Activated B cell treated with CpG ODN at 0.5 μM for 24 hours (primary cell): ENCODE measurements at regions not wholly inside any gene's neighbourhood (a gene's known extent, or its start where the extent isn't known, plus 50 kb on each side); places are given as distances from the start of the nearest gene placed in this dataset.

Experiments
- ATAC-seq: fragments of 200-7000 bp; cut with Tn5 transposase; one replicate; pipeline ENCODE4 v1.10.0; 2021; ENCODE audit warnings: low read depth, mild to moderate bottlenecking, moderate library complexity
- CTCF ChIA-PET: fragments of 350-600 bp; sonication (Branson Sonifier 250); formaldehyde crosslinking; loops from one replicate; lab custom pipeline; 2021; ENCODE audit warnings: antibody characterized with exemption; lab: Charles Lee
- POLR2A ChIA-PET: fragments of 350-600 bp; sonication (Branson Sonifier 250); formaldehyde crosslinking; loops from one replicate; lab custom pipeline; 2021; ENCODE audit warnings: antibody characterized with exemption; lab: Charles Lee
- DNase-seq: peaks from one replicate; pipeline ENCODE4 v3.0.0; 2022
- H3K27ac Mint-ChIP-seq: one replicate; pipeline ENCODE4 v1.8.0; 2020; ENCODE audit warnings: mixed read lengths
- H3K27me3 Mint-ChIP-seq: one replicate; pipeline ENCODE4 v1.8.0; 2021; ENCODE audit warnings: mixed read lengths
- H3K36me3 Mint-ChIP-seq: one replicate; pipeline ENCODE4 v1.8.0; 2021; ENCODE audit warnings: low read depth, mixed read lengths
- H3K4me1 Mint-ChIP-seq: one replicate; pipeline ENCODE4 v1.8.0; 2021; ENCODE audit warnings: mixed read lengths
- H3K4me3 Mint-ChIP-seq: one replicate; pipeline ENCODE4 v1.8.0; 2020; ENCODE audit warnings: mild to moderate bottlenecking, mixed read lengths
- H3K9me3 Mint-ChIP-seq: one replicate; pipeline ENCODE4 v1.8.0; 2020; ENCODE audit warnings: mixed read lengths
- CTCF ChIP-seq: fragments of 200-600 bp; IDR thresholded peaks from one replicate; pipeline ENCODE4 v1.8.0; 2022; ENCODE audit warnings: antibody characterized with exemption, mild to moderate bottlenecking
- intact Hi-C: fragments of 100-400 bp; cut with micrococcal nuclease; formaldehyde crosslinking; loops from one replicate; pipeline ENCODE4 v1.15.1; 2024

- no peak overlapping the region for H3K4me3 Mint-ChIP-seq
- DNase-seq (no peak), ATAC-seq (no peak)
- intact Hi-C loops = no loop called here
- H3K27me3 Mint-ChIP-seq = no peaks in the 10 kb centered on the region
- no peaks in the 10 kb centered on the region for H3K9me3 Mint-ChIP-seq
- no peaks in the 10 kb centered on the region for H3K36me3 Mint-ChIP-seq
- CTCF ChIA-PET = no interaction called here
- H3K4me1 Mint-ChIP-seq = no peaks in the 10 kb centered on the region
- H3K27ac Mint-ChIP-seq = no peak overlapping the region
- TF ChIP-seq CTCF = no peak
- POLR2A ChIA-PET = no interaction called here
Observed at GRCh38 chr3:55333923-55334322, 153.2 kb downstream of the WNT5A start.

DNA sequence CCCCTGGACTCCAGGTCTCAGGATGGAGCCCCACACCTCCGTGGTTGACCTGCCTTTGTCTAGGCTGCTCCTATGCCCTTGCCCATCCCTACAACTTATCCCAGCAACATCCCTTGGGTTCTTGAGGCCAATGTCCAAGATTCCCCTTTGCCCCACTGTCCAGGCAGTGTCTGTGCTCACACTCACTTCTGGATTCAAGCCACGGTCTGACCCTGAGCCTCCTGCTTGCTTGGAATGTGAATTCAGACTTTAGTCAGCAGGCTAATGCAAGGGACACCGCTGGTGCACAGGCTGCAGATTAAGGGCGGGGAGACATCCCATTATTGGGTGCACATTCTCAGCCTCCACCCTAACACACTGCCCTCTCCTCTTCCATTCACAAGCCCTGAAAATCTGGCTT lies 154.1 kb downstream of the WNT5A start:
- no peaks in the 10 kb centered on the region for H3K27me3 Mint-ChIP-seq
- H3K9me3 Mint-ChIP-seq = no peaks in the 10 kb centered on the region
- H3K36me3 Mint-ChIP-seq = no peaks in the 10 kb centered on the region
- no peak overlapping the region for H3K4me3 Mint-ChIP-seq
- intact Hi-C loops = no loop called here
- no peaks in the 10 kb centered on the region for H3K4me1 Mint-ChIP-seq
- CTCF ChIA-PET = no interaction called here
- ATAC-seq = no peak
- DNase-seq = no peak
- TF ChIP-seq CTCF = no peak
- POLR2A ChIA-PET = no interaction called here
- no peak overlapping the region for H3K27ac Mint-ChIP-seq

DNA sequence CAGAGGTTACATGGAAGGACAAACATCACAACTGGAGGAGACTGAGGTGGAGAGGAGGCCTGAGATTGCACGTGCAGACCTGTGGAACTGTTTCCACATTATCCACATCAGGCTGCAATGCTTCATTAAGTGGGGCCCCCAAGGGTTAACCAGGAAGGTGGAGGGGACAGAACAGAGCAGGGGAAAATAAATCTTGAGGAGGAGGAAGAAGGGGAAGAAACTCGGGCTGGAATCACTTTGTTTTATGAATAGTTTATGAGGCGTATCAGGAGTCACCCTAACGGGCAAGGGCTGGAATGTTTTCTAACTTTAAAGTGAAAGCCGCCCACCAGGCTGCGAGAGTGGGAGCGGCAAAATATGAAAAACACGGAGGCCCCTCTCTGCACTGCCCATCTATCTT lies 154.9 kb downstream of the WNT5A start:
- CTCF ChIA-PET = no interaction called here
- Mint-ChIP-seq H3K4me3 (no peak overlapping the region), H3K27ac (no peak overlapping the region)

GRCh38 chr3:55331524-55331923 lies 155.6 kb downstream of the WNT5A start:
- TF ChIP-seq CTCF = no peak
- intact Hi-C loops = no loop called here
- ChIA-PET CTCF (no interaction called here), POLR2A (no interaction called here)
- DNase-seq (no peak), ATAC-seq (no peak)
- no peaks in the 10 kb centered on the region for H3K9me3 Mint-ChIP-seq
- no peaks in the 10 kb centered on the region for H3K36me3 Mint-ChIP-seq
- H3K27me3 Mint-ChIP-seq = no peaks in the 10 kb centered on the region
- no peak overlapping the region for H3K4me3 Mint-ChIP-seq
- H3K4me1 Mint-ChIP-seq = no peaks in the 10 kb centered on the region
- no peak overlapping the region for H3K27ac Mint-ChIP-seq

More for the DNA sequence above, 154.9 kb downstream of the WNT5A start:
- intact Hi-C loops = no loop called here
- Mint-ChIP-seq H3K9me3 (no peaks in the 10 kb centered on the region), H3K27me3 (no peaks in the 10 kb centered on the region), H3K4me1 (no peaks in the 10 kb centered on the region), H3K36me3 (no peaks in the 10 kb centered on the region)
- no peak for TF ChIP-seq CTCF
- POLR2A ChIA-PET = no interaction called here
- ATAC-seq (no peak), DNase-seq (no peak)

- ATAC-seq = no peak
- Mint-ChIP-seq H3K27ac (no peak overlapping the region), H3K36me3 (no peaks in the 10 kb centered on the region), H3K27me3 (no peaks in the 10 kb centered on the region), H3K4me3 (no peak overlapping the region), H3K4me1 (no peaks in the 10 kb centered on the region), H3K9me3 (no peaks in the 10 kb centered on the region)
- no peak for TF ChIP-seq CTCF
- ChIA-PET POLR2A (no interaction called here), CTCF (no interaction called here)
- DNase-seq = no peak
- intact Hi-C loops = no loop called here
Observed at GRCh38 chr3:55330756-55331155, 156.3 kb downstream of the WNT5A start.
